Fibroblast of skin of left quadriceps (primary cell): ENCODE measurements at regions not wholly inside any gene's neighbourhood (a gene's known extent, or its start where the extent isn't known, plus 50 kb on each side); places are given as distances from the start of the nearest gene placed in this dataset.

Source experiments
- DNase-seq, 2 experiments: peaks; one replicate each; pipeline ENCODE4 v3.0.0-alpha.2; 2013; ENCODE audit warnings: low read depth in 2 of 2

GRCh38 chr13:79825959-79826358, 345.0 kb downstream of the NDFIP2 start:
- no peak for DNase-seq

- DNase-seq = no peak
Measured at GRCh38 chr13:79815041-79815440, 334.1 kb downstream of the NDFIP2 start.

- no peak for DNase-seq
Measured at GRCh38 chr13:79812070-79812850, 331.3 kb downstream of the NDFIP2 start.

- no peak for DNase-seq
Measured at GRCh38 chr13:79811170-79811569, 330.2 kb downstream of the NDFIP2 start.

GRCh38 chr13:79810669-79811068, 329.7 kb downstream of the NDFIP2 start:
- DNase-seq = peak; percentile 40 to 41

- DNase-seq = no peak
Measured at GRCh38 chr13:79810018-79810417, 329.1 kb downstream of the NDFIP2 start.

GRCh38 chr13:79808475-79808874, 327.5 kb downstream of the NDFIP2 start:
- no peak for DNase-seq

GRCh38 chr13:79807554-79807953, 326.6 kb downstream of the NDFIP2 start:
- DNase-seq = no peak

GRCh38 chr13:79806821-79807220, 325.9 kb downstream of the NDFIP2 start:
- DNase-seq = no peak

GRCh38 chr13:79805317-79805716, 324.4 kb downstream of the NDFIP2 start:
- no peak for DNase-seq

GRCh38 chr13:79803989-79804388, 323.0 kb downstream of the NDFIP2 start:
- DNase-seq = no peak

- no peak for DNase-seq
Measured at GRCh38 chr13:79803296-79803695, 322.3 kb downstream of the NDFIP2 start.

- DNase-seq = no peak
Measured at GRCh38 chr13:79802389-79803085, 321.6 kb downstream of the NDFIP2 start.

- DNase-seq = peak; percentile 62 to 74
Measured at GRCh38 chr13:79799059-79799867, 318.3 kb downstream of the NDFIP2 start.

GRCh38 chr13:79796136-79796535, 315.2 kb downstream of the NDFIP2 start:
- DNase-seq = no peak

GRCh38 chr13:79794931-79795330, 314.0 kb downstream of the NDFIP2 start:
- DNase-seq = no peak

- no peak for DNase-seq
Measured at GRCh38 chr13:79792716-79793115, 311.8 kb downstream of the NDFIP2 start.

GRCh38 chr13:79791471-79792042, 310.6 kb downstream of the NDFIP2 start:
- no peak for DNase-seq

GRCh38 chr13:79786176-79786575, 305.2 kb downstream of the NDFIP2 start:
- no peak for DNase-seq

GRCh38 chr13:79782541-79783205, 301.7 kb downstream of the NDFIP2 start:
- no peak for DNase-seq

- no peak for DNase-seq
Measured at GRCh38 chr13:79781829-79782540, 301.0 kb downstream of the NDFIP2 start.
